SK-N-SH (cell line): ENCODE measurements at regions not wholly inside any gene's neighbourhood (a gene's known extent, or its start where the extent isn't known, plus 50 kb on each side); places are given as distances from the start of the nearest gene placed in this dataset.
"Not testable (repeated sequence)": the region's sequence is repeated elsewhere in the genome, so short reads cannot be mapped to it uniquely, and the experiment has no call there.

ENCODE experiments used
- CTCF ChIA-PET: fragments of 300-600, 350-600 bp; formaldehyde crosslinking; extraction: SDS; loops from one replicate; lab custom pipeline; 2021; lab: Yijun Ruan, JAX
- POLR2A ChIA-PET: fragments of 350-600 bp; sonication (Branson Sonifier 250); formaldehyde crosslinking; extraction: SDS; loops from one replicate; lab custom pipeline; 2020; ENCODE audit warnings: antibody characterized with exemption, inconsistent platforms; lab: Yijun Ruan, JAX
- DNase-seq: peaks from one replicate; pipeline ENCODE4 v3.0.0; 2012
- H2AFZ ChIP-seq: fragments of 200-600 bp; sonication (generic); 2 replicates; pipeline ENCODE4 v1.8.1; 2016; ENCODE audit warnings: antibody characterized with exemption, mild to moderate bottlenecking, low read depth
- H3F3A ChIP-seq: fragments of 200-600 bp; sonication (generic); replicated peaks from 2 replicates; pipeline ENCODE3; 2016; ENCODE audit warnings: antibody characterized with exemption, mild to moderate bottlenecking; ENCODE audit not compliant: insufficient read depth
- H3K27ac ChIP-seq, 2 experiments: fragments of 200-500 bp in 1 of 2; fragments of 200-600 bp in 1 of 2; sonication (Bioruptor generic) in 1 of 2; sonication (generic), shearing (Covaris generic) in 1 of 2; 2 replicates each; pipeline versions ENCODE4 v1.5.1 to v1.6.1; 2014 to 2016; ENCODE audit warnings: low read depth in 2 of 2, inconsistent platforms in 1 of 2, low read length in 1 of 2, mild to moderate bottlenecking in 1 of 2, mixed read lengths in 1 of 2
- H3K27me3 ChIP-seq: fragments of 200-600 bp; sonication (generic), shearing (Covaris generic); 2 replicates; pipeline ENCODE4 v1.6.1; 2016; ENCODE audit warnings: mixed run types; ENCODE audit not compliant: insufficient read depth
- H3K36me3 ChIP-seq, 2 experiments: fragments of 200-500 bp in 1 of 2; fragments of 200-600 bp in 1 of 2; sonication (Bioruptor generic) in 1 of 2; sonication (generic) in 1 of 2; replicated peaks in 1 of 2; 2 replicates each; pipeline versions ENCODE3 to v1.5.1; 2014 to 2016; ENCODE audit warnings: low read length in 1 of 2, mild to moderate bottlenecking in 1 of 2; ENCODE audit not compliant: insufficient read depth in 2 of 2, control insufficient read depth in 1 of 2
- H3K4me1 ChIP-seq, 2 experiments: fragments of 200-500 bp in 1 of 2; fragments of 200-600 bp in 1 of 2; sonication (Bioruptor generic) in 1 of 2; sonication (generic), shearing (Covaris generic) in 1 of 2; 2 replicates each; pipeline versions ENCODE4 v1.5.1 to v1.6.1; 2014 to 2016; ENCODE audit warnings: low read depth in 1 of 2, low read length in 1 of 2, mixed run types in 1 of 2; ENCODE audit not compliant: insufficient read depth in 2 of 2, control insufficient read depth in 1 of 2
- H3K4me2 ChIP-seq: fragments of 200-600 bp; sonication (generic), shearing (Covaris generic); 2 replicates; pipeline ENCODE4 v1.6.1; 2017; ENCODE audit warnings: mixed run types
- H3K4me3 ChIP-seq, 2 experiments: fragments of 200-500 bp in 1 of 2; fragments of 200-600 bp in 1 of 2; sonication (Bioruptor generic) in 1 of 2; sonication (generic), shearing (Covaris generic) in 1 of 2; 2 replicates each; pipeline versions ENCODE4 v1.5.1 to v1.8.1; 2014 to 2016; ENCODE audit warnings: low read depth in 2 of 2, inconsistent platforms in 1 of 2, low read length in 1 of 2, mild to moderate bottlenecking in 1 of 2, mixed read lengths in 1 of 2, moderate library complexity in 1 of 2
- H3K79me2 ChIP-seq: fragments of 200-600 bp; sonication (generic); 2 replicates; pipeline ENCODE4 v1.8.1; 2017; ENCODE audit warnings: mild to moderate bottlenecking; ENCODE audit not compliant: insufficient read depth
- H3K9ac ChIP-seq: fragments of 200-600 bp; sonication (generic); 2 replicates; pipeline ENCODE4 v1.6.1; 2017; ENCODE audit warnings: mixed run types
- H3K9me2 ChIP-seq: fragments of 200-600 bp; sonication (generic); 2 replicates; pipeline ENCODE4 v1.6.1; 2017; ENCODE audit warnings: mixed run types
- H3K9me3 ChIP-seq: fragments of 200-600 bp; sonication (generic); 2 replicates; pipeline ENCODE4 v1.6.1; 2017; ENCODE audit warnings: mixed run types, mild to moderate bottlenecking, moderate library complexity
- H4K20me1 ChIP-seq: fragments of 200-600 bp; sonication (generic); 2 replicates; pipeline ENCODE4 v1.6.1; 2017; ENCODE audit warnings: mild to moderate bottlenecking, mixed run types; ENCODE audit not compliant: insufficient read depth
- EZH2phosphoT487 ChIP-seq: fragments of 200-600 bp; sonication (generic); IDR thresholded peaks from 2 replicates; pipeline ENCODE4 v1.6.1; 2017; ENCODE audit warnings: low read depth, mixed run types, mild to moderate bottlenecking, antibody characterized with exemption, moderate library complexity, borderline replicate concordance
- FOXM1 ChIP-seq: IDR thresholded peaks from 2 replicates; pipeline ENCODE4 v1.4.0; 2012; ENCODE audit warnings: low read depth, mild to moderate bottlenecking
- GABPA ChIP-seq: IDR thresholded peaks from 2 replicates; pipeline ENCODE4 v1.4.0; 2012; ENCODE audit warnings: low read depth, mild to moderate bottlenecking
- JUND ChIP-seq: IDR thresholded peaks from 2 replicates; pipeline ENCODE4 v1.4.0; 2012
- MEF2A ChIP-seq: IDR thresholded peaks from 2 replicates; pipeline ENCODE4 v1.4.0; 2012; ENCODE audit warnings: low read depth, borderline replicate concordance
- NRF1 ChIP-seq: IDR thresholded peaks from 2 replicates; pipeline ENCODE4 v1.6.1; 2012; ENCODE audit warnings: low read depth, mild to moderate bottlenecking, low read length
- POLR2AphosphoS5 ChIP-seq: IDR thresholded peaks from 2 replicates; pipeline ENCODE4 v1.6.1; 2012; ENCODE audit warnings: low read depth, low read length
- RCOR1 ChIP-seq: fragments of 150-350 bp; IDR thresholded peaks from 2 replicates; pipeline ENCODE4 v1.6.1; 2017; ENCODE audit warnings: antibody characterized with exemption, low read length
- RFX5 ChIP-seq: IDR thresholded peaks from 2 replicates; pipeline ENCODE4 v1.6.1; 2012; ENCODE audit warnings: mild to moderate bottlenecking, improper control_type of control experiment, low read length
- SIN3A ChIP-seq: IDR thresholded peaks from 2 replicates; pipeline ENCODE4 v1.6.1; 2012; ENCODE audit warnings: low read depth, mild to moderate bottlenecking, low read length, moderate library complexity, borderline replicate concordance
- SMC3 ChIP-seq: IDR thresholded peaks from 2 replicates; pipeline ENCODE4 v1.6.1; 2012; ENCODE audit warnings: low read depth, low read length, improper control_type of control experiment
- TCF12 ChIP-seq: IDR thresholded peaks from 2 replicates; pipeline ENCODE4 v1.4.0; 2012
- WGBS: methylation state at CpG from one replicate; pipeline ENCODE4 v1.1.6; 2017; ENCODE audit warnings: low lambda C conversion rate; 5-methylcytosine and 5-hydroxymethylcytosine counted together
- TF ChIP-seq, protein P1 (sequence below): IDR thresholded peaks from 2 replicates; pipeline ENCODE4 v1.4.0; 2012; ENCODE audit warnings: low read depth, borderline replicate concordance
- TF ChIP-seq, protein P2 (sequence below): fragments of 200-600 bp; sonication (generic); IDR thresholded peaks from 2 replicates; pipeline ENCODE4 v1.6.1; 2017; ENCODE audit warnings: antibody characterized with exemption, mild to moderate bottlenecking, moderate library complexity
- TF ChIP-seq, protein P3 (sequence below): IDR thresholded peaks from 2 replicates; pipeline ENCODE4; 2012
- TF ChIP-seq, protein P4 (sequence below): fragments of 150-350 bp; IDR thresholded peaks from 2 replicates; pipeline ENCODE4 v1.6.1; 2017; ENCODE audit warnings: antibody characterized with exemption, low read length, low read depth, borderline replicate concordance

DNA sequence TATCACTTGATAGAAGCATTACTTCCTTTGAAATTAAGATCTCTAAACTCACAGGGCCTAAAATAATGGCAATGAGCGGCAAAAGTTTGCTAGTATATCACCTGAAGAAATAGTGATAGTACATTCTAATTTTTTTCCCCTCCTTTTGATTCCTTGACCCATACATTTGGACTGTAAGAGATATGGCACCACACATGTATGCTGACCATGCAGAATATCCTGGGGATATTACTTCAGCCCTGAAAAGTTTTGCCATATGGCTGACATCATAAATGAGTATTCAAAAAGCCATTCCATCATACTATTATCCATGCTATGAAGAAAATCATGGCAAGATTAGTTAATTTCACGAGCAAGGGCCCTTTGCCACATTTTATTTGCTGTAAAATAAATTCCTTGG is 576.9 kb downstream of the KCNT2 start:
- H3K27me3 ChIP-seq, H3K79me2 ChIP-seq, POLR2A ChIA-PET, H4K20me1 ChIP-seq, H2AFZ ChIP-seq, H3F3A ChIP-seq, H3K4me3 ChIP-seq, H3K9me2 ChIP-seq, H3K4me1 ChIP-seq, H3K27ac ChIP-seq, H3K9ac ChIP-seq, H3K36me3 ChIP-seq, DNase-seq, H3K4me2 ChIP-seq, CTCF ChIA-PET, H3K9me3 ChIP-seq: not testable (repeated sequence)
- WGBS, result 14% methylated on average over 2 of the region's 2 CpGs

DNA sequence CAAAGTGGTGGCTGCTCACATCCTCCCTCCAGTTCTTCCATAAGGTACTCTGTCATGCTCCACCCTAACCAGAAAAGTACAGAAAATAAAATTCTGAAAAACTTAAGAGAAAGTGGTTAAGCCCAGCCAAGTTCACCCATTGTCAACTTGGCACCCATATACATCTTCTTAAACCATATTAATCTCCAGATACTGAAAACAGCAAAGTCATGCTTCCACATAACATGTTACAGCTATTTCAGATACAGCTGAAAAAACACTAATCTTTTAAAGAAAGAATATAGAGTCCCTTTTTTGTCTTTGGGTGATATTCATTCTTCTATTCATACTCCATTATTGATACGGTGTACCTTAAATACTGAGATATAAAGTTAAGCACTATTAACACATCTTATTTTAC is 577.8 kb downstream of the KCNT2 start:
- Histone ChIP-seq H2AFZ (no peak overlapping the region), H3K4me1 (no peaks in the 10 kb centered on the region; a peak in 1 of 4 replicates), H3K4me2 (no peak overlapping the region), H3K36me3 (no peaks in the 10 kb centered on the region), H3K79me2 (no peaks in the 10 kb centered on the region), H3K27me3 (no peaks in the 10 kb centered on the region), H3K9me3 (no peaks in the 10 kb centered on the region), H3F3A (no peaks in the 10 kb centered on the region)
- DNase-seq, result no peak
- POLR2A ChIA-PET, result no interaction called here
- TF ChIP-seq SMC3 (no peak), RCOR1 (no peak), MEF2A (no peak), JUND (no peak), EZH2phosphoT487 (no peak), GABPA (no peak), POLR2AphosphoS5 (no peak), FOXM1 (no peak), TCF12 (no peak), SIN3A (no peak), RFX5 (no peak), NRF1 (no peak)
- TF ChIP-seq, protein P1, sequence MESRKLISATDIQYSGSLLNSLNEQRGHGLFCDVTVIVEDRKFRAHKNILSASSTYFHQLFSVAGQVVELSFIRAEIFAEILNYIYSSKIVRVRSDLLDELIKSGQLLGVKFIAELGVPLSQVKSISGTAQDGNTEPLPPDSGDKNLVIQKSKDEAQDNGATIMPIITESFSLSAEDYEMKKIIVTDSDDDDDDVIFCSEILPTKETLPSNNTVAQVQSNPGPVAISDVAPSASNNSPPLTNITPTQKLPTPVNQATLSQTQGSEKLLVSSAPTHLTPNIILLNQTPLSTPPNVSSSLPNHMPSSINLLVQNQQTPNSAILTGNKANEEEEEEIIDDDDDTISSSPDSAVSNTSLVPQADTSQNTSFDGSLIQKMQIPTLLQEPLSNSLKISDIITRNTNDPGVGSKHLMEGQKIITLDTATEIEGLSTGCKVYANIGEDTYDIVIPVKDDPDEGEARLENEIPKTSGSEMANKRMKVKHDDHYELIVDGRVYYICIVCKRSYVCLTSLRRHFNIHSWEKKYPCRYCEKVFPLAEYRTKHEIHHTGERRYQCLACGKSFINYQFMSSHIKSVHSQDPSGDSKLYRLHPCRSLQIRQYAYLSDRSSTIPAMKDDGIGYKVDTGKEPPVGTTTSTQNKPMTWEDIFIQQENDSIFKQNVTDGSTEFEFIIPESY, result no peak
- TF ChIP-seq, protein P2, sequence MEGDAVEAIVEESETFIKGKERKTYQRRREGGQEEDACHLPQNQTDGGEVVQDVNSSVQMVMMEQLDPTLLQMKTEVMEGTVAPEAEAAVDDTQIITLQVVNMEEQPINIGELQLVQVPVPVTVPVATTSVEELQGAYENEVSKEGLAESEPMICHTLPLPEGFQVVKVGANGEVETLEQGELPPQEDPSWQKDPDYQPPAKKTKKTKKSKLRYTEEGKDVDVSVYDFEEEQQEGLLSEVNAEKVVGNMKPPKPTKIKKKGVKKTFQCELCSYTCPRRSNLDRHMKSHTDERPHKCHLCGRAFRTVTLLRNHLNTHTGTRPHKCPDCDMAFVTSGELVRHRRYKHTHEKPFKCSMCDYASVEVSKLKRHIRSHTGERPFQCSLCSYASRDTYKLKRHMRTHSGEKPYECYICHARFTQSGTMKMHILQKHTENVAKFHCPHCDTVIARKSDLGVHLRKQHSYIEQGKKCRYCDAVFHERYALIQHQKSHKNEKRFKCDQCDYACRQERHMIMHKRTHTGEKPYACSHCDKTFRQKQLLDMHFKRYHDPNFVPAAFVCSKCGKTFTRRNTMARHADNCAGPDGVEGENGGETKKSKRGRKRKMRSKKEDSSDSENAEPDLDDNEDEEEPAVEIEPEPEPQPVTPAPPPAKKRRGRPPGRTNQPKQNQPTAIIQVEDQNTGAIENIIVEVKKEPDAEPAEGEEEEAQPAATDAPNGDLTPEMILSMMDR, result no peak
- TF ChIP-seq, protein P3, sequence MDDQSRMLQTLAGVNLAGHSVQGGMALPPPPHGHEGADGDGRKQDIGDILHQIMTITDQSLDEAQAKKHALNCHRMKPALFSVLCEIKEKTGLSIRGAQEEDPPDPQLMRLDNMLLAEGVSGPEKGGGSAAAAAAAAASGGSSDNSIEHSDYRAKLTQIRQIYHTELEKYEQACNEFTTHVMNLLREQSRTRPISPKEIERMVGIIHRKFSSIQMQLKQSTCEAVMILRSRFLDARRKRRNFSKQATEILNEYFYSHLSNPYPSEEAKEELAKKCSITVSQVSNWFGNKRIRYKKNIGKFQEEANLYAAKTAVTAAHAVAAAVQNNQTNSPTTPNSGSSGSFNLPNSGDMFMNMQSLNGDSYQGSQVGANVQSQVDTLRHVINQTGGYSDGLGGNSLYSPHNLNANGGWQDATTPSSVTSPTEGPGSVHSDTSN, result no peak
- TF ChIP-seq, protein P4, sequence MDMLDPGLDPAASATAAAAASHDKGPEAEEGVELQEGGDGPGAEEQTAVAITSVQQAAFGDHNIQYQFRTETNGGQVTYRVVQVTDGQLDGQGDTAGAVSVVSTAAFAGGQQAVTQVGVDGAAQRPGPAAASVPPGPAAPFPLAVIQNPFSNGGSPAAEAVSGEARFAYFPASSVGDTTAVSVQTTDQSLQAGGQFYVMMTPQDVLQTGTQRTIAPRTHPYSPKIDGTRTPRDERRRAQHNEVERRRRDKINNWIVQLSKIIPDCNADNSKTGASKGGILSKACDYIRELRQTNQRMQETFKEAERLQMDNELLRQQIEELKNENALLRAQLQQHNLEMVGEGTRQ, result no peak
- TF ChIP-seq, all 33 proteins: peak for 0
- no peaks in the 10 kb centered on the region for H4K20me1 ChIP-seq
- H3K27ac ChIP-seq, result no peak overlapping the region
- H3K9ac ChIP-seq, result no peak overlapping the region
- WGBS, result 90% methylated on average over 1 of the region's 1 CpG
- H3K4me3 ChIP-seq, result no peak overlapping the region
- CTCF ChIA-PET, result interaction anchor here (0.6 kb wide), 1 partner anchor 11 kb away, joined by 3 read pairs; no protein-coding TSS in a partner anchor
- H3K9me2 ChIP-seq, result no peaks in the 10 kb centered on the region
